A172 (cell line): ENCODE measurements at regions not wholly inside any gene's neighbourhood (a gene's known extent, or its start where the extent isn't known, plus 50 kb on each side); places are given as distances from the start of the nearest gene placed in this dataset.
A peak's percentile ranks its signal among the peaks of the same experiment; 100 is the strongest.

Source experiments
- DNase-seq: peaks from one replicate; pipeline ENCODE4 v3.0.0-alpha.2; 2015; ENCODE audit warnings: low spot score

- no peak for DNase-seq
These were observed 142.5 kb downstream of the LACC1 start for GRCh38 chr13:44022196-44022595.

DNA sequence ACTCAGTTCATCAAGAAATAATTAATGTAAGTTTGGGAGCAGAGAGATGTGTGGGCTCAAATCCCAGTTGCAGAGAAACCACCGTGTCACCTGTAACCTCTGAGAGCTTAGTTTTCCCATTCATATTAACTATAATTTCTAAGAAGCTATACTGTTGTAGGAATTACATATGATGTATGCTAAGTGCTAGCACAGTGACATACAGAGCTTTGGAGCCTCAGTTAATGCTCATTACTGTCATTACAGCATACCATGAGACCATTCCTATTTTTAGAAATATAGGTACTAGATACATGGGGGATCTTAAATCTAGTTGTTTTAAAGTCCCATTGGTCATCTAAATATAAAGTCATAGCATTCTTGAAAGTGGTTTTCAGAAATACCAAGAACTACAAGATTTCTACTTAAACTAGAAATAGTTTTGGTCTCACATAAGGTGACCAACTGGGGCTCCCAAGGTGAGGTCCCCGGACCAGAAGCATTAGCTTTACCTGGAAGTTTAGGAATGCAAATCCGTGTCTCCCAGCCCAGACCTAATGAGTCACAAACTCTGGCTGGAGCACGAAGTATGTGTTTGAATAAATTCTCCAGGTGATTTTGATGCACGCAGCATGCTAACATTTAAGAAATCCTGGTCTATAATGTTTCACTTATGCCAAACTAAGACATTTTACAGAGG lies 144.6 kb downstream of the LACC1 start:
- no peak for DNase-seq

DNA sequence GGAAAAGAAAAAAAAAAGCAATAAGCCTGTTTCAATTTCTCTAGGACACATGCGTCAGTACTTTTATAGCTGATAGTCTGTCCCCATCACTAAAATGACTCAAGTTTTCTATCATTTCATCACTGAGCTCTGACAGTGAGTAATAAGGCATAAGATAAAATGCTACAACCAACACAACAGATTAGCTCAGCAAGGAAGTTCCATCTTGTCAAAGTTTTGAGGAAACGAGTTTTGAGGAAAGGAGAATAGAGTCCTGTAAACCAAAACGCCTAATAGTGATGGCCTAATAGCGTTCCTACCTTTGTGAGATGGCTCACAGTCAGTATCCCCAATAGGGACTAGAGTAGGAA lies 145.1 kb downstream of the LACC1 start:
- DNase-seq: no peak

DNA sequence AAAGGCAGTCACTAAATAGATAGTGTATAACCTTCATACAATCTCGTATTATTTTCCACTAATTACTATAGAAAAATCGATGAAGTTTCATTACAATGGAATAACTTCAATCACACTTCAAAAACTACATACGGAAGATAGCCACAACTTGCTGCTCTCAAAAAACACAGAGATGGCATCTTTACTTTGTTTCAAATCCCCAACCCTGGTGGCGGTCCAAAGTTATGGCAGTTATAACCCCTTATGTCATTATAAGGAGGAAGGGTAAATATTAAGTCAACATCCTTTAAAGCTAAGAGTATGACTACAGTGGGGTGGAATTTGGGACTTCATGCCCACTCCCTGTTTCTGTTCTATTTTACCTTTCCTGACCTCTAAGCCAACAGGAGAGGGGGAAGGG lies 146.5 kb downstream of the LACC1 start:
- no peak for DNase-seq

- DNase-seq: no peak
These were observed 149.0 kb downstream of the LACC1 start for GRCh38 chr13:44028734-44029133.

- DNase-seq: no peak
These were observed 150.9 kb downstream of the LACC1 start for GRCh38 chr13:44030615-44031014.

GRCh38 chr13:44031555-44031954 lies 151.9 kb downstream of the LACC1 start:
- no peak for DNase-seq

DNA sequence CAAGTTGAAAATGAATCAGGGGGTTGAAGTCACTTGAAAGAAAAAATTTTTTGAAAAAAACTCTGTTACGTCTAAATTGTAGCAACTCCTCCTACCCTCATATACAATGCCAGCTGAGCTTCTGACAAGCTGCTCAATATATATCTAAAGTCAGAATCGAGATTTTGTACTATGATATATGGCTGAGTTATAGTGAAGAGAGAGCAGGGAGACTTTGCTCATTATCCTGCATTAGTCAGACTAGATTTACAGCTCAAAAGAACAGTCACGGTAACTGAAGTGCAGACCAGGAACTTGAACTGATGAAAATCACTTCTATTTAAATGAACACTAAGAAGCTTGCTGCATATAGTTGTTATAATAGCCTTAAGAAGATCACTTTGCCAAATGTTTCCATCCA lies 153.1 kb downstream of the LACC1 start:
- DNase-seq: no peak

DNA sequence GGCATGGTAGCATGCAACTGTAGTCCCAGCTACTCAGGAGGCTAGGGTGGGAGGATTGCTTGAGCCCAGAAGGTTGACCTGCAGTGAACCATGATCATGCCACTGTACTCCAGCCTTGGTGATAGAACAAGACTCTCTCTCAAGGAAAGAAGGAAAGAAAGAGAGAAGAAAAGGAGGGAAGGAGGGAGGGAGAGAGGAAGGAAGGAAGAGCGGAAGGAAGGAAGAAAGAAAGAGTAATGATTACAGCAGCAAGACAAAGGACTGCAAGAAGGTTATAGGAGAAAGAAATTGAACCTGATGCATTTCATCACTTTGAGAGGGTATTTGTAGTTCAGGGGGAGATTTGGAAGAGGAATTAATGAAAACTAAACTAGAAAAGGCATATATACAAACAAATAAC lies 155.7 kb downstream of the LACC1 start:
- no peak for DNase-seq

- no peak for DNase-seq
These were observed 160.5 kb downstream of the LACC1 start for GRCh38 chr13:44040070-44040817.

DNA sequence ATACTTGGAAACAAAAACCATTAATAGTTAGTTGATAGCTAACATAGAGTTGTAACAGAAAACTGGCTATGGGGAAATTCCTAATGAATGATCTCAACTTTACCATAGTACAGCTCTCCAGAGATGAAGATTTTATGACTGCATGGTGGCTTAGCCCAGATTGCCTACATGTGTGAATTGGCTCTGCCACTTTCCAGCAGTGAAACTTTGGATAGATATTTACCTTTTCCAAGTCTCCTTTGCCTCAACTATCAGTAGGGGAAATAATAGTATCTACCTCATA lies 161.1 kb downstream of the LACC1 start:
- DNase-seq: no peak

DNA sequence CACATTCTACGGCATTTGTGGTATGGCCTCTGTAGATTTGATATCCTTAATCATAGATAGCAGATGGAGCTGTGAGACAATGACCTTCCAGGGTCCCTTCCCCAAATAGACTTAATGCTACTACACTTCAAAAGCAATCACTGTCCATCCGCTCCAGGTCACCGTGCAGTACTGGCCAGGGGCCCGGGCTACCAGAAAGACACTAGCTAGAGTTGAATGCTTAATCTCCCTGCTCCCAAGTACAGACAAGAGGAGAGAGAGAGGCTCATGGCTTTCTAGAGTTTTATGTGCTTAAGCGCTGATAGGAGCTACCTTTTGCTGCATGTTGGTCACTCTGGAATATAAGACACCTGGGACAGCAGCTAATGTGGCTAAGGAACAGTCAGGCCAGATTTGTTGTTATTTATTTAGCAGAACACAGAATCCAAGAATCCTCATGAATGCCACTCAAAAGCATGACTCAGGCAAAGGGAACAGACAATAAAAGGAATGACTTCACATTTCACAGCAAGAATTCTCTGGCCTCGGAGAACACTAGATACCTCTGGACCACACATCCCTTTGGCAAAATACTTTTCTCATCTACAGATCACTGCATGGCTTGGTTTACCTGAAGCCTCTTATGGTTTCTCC lies 165.0 kb downstream of the LACC1 start:
- DNase-seq: peak; percentile 61

GRCh38 chr13:44045180-44045562 lies 165.5 kb downstream of the LACC1 start:
- no peak for DNase-seq

DNA sequence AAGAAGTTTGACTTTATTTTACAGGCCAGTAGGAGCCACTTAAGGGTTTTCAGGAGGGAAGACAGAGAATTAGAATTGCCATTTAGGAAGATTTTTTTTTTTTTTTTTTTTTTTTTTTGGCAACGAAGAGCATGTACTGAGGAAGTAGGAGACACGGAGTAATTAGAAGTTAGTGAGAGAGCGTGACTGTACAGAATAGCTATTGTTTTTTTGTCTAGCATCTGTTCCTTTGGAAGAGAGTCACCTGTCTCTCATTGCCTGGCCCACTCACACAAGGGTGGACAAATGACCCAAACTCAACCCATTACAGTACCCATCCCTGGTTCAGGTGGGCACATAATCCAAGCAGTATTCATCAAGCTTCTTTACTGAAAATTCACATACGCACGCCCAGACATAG lies 166.7 kb downstream of the LACC1 start:
- DNase-seq: no peak

GRCh38 chr13:44048326-44048725 lies 168.6 kb downstream of the LACC1 start:
- no peak for DNase-seq

DNA sequence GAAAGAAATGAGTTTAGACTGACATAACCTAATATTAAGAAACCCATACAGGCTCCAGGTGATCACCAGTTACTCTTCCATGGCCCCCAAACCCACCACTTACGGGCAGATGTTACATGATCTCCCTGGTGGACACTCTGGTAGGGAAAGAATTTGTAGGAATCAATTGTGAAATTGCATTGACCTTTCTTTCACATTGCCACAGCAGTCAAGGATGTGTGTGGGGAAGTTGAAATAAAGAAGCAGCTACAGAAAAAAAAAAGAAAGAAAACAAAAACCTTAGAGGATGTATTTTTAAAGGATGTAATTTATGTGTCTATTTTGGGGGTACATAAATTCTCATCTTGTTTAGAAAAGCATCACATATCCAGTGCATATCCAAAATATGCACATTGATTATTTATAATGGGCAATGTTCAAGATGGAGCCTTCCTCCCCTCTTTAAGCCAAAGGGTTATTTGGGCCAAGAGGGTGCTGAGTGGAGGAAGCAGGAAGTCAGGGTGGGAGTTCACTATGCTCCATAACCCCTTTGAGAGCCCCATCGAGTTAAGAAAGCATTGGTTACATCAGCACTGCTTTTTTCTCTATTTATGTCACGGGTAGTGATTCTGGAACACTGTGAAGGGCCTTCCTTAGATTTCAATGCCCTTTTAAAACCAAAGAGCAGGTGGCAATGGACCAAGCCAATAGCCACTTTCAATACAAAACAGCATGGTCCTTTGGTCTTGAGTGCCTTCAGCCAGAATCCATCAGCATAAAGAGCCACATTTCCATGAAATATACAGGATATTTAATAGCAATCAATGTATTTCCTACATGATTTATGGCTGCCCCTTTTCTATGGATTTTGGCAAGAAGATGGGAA lies 169.6 kb downstream of the LACC1 start:
- DNase-seq: no peak

DNA sequence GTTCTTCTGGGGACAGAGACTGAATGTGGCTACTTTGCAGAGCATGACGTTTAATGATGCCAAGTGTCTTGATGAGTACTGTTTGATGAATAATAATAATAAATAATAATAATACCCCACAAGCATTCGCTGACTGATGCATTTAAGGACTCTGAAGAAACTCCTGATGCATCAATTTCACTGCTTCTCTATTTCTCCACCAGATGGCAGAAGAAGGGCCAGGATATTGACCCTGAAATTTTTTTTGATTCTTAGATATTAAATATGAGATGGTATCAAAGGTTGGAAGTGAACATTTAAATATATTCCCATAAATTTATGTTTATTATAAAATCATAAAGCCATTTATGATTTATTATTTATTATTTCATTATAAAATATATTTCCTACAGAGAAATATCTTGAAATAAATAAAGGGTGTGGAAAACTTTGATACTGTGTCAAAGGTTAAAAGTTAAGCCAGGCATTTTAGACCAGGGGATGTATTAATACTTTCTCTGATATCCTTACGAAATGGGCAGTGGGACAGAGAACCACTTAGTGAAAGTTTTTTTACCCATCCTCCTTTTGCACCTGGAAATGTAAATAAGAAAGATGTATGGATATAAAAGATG lies 170.9 kb downstream of the LACC1 start:
- peak; percentile 18 for DNase-seq

GRCh38 chr13:44051405-44051804 lies 171.7 kb downstream of the LACC1 start:
- no peak for DNase-seq

DNA sequence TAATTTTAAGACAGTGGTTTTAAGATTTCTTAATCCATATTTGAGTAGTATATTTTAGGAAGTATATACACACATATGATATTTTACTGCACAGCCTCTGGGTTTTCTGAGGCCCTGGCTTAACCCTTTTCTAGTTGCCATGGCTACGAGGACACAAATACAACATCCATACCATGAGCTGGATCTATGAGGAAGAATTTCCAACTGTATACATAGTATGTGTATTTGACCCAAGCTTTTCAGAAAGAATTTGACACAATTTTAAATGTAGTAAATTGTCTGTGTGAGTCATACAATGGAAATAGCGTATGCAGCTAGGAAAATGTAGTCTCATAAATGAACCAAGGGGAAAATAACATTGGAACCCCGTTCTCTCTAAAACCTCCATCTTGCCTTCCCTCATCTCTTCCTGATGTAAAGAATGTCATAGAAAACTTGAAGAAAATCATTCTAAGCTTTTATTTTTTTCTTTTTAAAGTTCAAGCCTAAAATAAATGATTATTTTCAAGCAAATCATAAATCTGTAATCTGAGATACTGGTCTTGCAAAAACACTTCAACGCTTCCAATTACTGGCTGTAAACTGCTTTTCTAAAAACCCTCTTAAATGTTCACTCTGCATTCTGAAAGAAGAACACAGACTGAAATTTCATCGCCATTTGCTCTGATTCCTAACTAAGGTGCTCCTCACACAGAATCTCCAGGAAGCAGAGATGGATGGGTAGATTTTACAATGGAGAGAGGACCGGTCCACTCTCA lies 172.4 kb downstream of the LACC1 start:
- DNase-seq: no peak

DNA sequence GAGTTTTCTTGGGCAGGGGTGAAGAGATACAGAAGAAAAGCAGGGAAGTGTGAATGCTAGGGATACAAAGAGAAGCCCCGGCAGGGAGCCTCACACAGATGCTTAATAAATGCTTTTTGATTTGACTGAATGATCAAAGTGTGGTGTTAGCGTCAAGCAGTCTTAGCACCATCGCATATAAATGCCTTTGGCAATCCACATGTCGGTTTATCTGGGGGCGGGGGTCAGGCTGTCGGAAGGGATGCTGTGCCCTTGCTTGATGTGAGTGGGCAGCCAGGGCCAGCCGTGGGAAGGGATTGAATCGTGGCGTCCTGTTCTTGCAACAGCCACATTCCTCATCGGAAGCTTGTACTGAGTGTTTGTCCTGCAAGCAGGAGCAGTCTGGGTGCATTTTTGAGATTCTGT lies 173.1 kb downstream of the LACC1 start:
- no peak for DNase-seq

DNA sequence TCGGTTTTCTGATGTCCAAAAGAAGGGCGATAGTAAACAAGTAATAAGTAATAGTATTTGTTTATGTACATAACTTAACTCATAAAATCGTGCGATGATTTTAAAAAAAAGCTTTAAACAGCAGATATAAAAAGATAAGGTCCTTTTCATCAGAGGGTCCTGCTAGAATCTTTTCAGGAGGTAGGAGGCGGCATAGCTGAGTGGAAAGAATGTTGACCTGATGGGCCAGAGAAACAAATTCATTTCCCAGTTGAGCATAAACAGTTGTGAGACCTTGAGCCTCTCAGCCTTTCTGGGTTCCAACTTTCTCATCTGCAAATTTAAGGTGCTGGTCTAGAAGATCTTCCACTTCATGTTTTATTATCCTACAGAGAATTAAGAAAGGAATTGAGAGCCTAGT lies 173.5 kb downstream of the LACC1 start:
- DNase-seq: no peak
